ENCODE measurements at regions not wholly inside any gene's neighbourhood (a gene's known extent, or its start where the extent isn't known, plus 50 kb on each side); places are given as distances from the start of the nearest gene placed in this dataset.
"Not testable (repeated sequence)": the region's sequence is repeated elsewhere in the genome, so short reads cannot be mapped to it uniquely, and the experiment has no call there.

DNA sequence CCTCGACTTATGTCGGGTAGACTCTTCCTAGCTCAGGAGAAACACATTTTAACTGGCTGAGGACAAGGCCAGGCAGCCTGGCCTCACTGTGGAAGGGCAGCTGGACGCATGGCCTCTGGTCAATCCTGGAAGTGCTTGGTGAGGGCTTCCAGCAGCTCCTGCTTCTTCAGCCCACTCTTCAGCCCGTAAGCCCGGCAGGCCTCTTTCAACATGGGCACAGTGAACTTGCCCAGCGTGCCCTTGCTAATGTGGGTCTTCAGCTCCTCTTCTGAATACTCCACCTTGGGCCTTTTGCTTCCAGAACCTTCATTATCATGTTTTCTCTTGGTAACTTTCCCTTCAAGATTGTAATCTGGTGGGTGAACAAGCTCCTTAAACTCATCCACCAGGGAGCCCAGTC is 132.2 kb upstream of the MAMLD1 start:
- TF ChIP-seq TAF1 (IDR thresholded peaks at IDR 0.05; ENCODE audit: borderline replicate concordance, low read depth, low read length); POLR2A (IDR thresholded peaks at IDR 0.05; ENCODE audit: low read depth, low read length); EP300 (IDR thresholded peaks at IDR 0.05; ENCODE audit: borderline replicate concordance in 1 of 2, control insufficient read depth in 1 of 2, low read depth in 2 of 2, low read length in 2 of 2); FOXK2 (IDR thresholded peaks at IDR 0.05); JUNB (IDR thresholded peaks at IDR 0.05); NFYB (IDR thresholded peaks at IDR 0.05; ENCODE audit: insufficient read depth, low read depth, low read length); ELK1 (IDR thresholded peaks at IDR 0.05; ENCODE audit: low read depth, low read length); EZH2 (IDR thresholded peaks at IDR 0.05; ENCODE audit: borderline replicate concordance, control insufficient read depth, low read depth, low read length); IKZF1 (conservative IDR thresholded peaks at IDR 0.05): not testable (repeated sequence)
- TF ChIP-seq, protein P1, sequence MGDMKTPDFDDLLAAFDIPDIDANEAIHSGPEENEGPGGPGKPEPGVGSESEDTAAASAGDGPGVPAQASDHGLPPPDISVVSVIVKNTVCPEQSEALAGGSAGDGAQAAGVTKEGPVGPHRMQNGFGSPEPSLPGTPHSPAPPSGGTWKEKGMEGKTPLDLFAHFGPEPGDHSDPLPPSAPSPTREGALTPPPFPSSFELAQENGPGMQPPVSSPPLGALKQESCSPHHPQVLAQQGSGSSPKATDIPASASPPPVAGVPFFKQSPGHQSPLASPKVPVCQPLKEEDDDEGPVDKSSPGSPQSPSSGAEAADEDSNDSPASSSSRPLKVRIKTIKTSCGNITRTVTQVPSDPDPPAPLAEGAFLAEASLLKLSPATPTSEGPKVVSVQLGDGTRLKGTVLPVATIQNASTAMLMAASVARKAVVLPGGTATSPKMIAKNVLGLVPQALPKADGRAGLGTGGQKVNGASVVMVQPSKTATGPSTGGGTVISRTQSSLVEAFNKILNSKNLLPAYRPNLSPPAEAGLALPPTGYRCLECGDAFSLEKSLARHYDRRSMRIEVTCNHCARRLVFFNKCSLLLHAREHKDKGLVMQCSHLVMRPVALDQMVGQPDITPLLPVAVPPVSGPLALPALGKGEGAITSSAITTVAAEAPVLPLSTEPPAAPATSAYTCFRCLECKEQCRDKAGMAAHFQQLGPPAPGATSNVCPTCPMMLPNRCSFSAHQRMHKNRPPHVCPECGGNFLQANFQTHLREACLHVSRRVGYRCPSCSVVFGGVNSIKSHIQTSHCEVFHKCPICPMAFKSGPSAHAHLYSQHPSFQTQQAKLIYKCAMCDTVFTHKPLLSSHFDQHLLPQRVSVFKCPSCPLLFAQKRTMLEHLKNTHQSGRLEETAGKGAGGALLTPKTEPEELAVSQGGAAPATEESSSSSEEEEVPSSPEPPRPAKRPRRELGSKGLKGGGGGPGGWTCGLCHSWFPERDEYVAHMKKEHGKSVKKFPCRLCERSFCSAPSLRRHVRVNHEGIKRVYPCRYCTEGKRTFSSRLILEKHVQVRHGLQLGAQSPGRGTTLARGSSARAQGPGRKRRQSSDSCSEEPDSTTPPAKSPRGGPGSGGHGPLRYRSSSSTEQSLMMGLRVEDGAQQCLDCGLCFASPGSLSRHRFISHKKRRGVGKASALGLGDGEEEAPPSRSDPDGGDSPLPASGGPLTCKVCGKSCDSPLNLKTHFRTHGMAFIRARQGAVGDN (IDR thresholded peaks at IDR 0.05) = not testable (repeated sequence)
